ENCODE measurements at regions not wholly inside any gene's neighbourhood (a gene's known extent, or its start where the extent isn't known, plus 50 kb on each side); places are given as distances from the start of the nearest gene placed in this dataset.
A peak's percentile ranks its signal among the peaks of the same experiment; 100 is the strongest.

DNA sequence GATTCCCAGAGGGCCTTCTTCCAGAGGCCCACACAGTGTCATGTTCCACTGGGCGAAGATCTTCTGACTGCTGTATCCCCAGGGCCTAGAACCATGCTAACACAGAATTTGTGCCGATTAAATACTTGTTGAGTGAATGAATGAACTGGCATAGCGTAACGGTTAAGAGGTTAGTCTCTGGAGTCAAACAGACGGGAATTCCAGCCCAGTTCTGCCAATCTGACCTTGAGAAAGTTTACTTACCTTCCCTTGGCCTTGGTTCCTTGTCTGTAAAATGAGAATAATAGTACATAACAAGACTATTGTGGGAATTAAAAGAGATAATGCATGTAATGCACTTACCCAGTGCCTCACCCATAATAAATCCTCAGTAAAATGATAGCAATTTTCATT, 58.3 kb upstream of the PLAC1 start (continued):
- TF ChIP-seq SP3 (tag by site-specific recombination; IDR thresholded peaks at IDR 0.05) (no peak), ZNF514 (tag by site-specific recombination; IDR thresholded peaks at IDR 0.05) (no peak), ZNF416 (tag by site-specific recombination; IDR thresholded peaks at IDR 0.05) (no peak), ZBTB1 (tag by site-specific recombination; IDR thresholded peaks at IDR 0.05) (no peak), ZNF433 (tag by site-specific recombination; IDR thresholded peaks at IDR 0.05; ENCODE audit: low read depth) (no peak)
- TF ChIP-seq, protein P1, sequence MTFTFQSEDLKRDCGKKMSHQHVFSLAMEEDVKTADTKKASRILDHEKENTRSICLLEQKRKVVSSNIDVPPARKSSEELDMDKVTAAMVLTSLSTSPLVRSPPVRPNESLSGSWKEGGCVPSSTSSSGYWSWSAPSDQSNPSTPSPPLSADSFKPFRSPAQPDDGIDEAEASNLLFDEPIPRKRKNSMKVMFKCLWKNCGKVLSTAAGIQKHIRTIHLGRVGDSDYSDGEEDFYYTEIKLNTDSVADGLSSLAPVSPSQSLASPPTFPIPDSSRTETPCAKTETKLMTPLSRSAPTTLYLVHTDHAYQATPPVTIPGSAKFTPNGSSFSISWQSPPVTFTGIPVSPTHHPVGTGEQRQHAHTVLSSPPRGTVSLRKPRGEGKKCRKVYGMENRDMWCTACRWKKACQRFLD (tag by site-specific recombination; IDR thresholded peaks at IDR 0.05): no peak

DNA sequence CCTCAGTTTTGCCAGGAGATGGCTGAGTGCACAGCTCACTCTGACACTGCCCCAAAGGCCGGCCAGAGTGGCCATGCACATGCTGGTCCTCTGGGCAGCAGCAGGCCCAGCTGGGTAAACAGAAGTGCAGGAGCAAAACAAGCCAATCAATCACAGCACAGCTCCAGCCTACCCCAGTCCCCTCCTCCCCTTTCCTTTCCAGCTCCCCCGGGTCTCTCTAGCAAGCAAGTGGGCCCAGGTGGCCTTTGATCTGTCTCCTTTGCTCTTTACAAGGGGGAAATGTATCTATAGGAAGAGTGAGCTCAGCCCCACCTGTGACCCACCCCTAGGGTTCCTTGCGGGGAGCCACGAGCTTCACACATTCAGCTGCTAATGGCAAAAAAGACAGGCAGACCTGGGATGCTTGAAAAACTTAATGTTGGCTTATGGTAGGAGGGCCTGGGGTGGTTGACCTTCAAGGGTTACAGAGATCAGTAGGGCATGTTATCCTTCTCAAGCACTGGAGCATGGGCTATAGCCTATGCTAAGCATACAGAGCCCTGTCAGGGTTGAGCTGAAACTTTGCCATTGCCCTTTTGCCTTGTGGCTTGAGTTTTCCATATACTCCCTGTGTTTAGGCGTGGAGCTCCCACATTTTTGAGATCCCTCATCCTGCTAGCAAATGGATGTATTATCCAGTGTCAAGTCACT, 57.8 kb upstream of the PLAC1 start:
- Histone ChIP-seq H3K4me3 (ENCODE audit: low read depth, low read length) (no peak overlapping the region), H3K4me1 (ENCODE audit: control insufficient read depth, insufficient read depth, low read length) (no peaks in the 10 kb centered on the region), H3K9me3 (ENCODE audit: control insufficient read depth, insufficient read depth, low read depth, low read length) (no peaks in the 10 kb centered on the region), H3K27ac (ENCODE audit: extremely low read depth, low read depth, low read length) (no peak overlapping the region), H3K36me3 (ENCODE audit: control insufficient read depth in 2 of 2, insufficient read depth in 1 of 2, low read length in 2 of 2) (no peaks in the 10 kb centered on the region)
- no peak for TF ChIP-seq MYNN (tag by site-specific recombination; IDR thresholded peaks at IDR 0.05; ENCODE audit: borderline replicate concordance)
- TF ChIP-seq ZIC2 (tag by site-specific recombination; IDR thresholded peaks at IDR 0.05): peak; percentile 72
- ChIA-PET POLR2A (interaction anchor here (0.5 to 0.6 kb wide), 2 partner anchors 31 to 179 kb away, joined by 3 to 4 read pairs; no protein-coding TSS in a partner anchor), CTCF (interaction anchor here (0.7 to 1.5 kb wide), 3 partner anchors 24 to 195 kb away, joined by 3 to 5 read pairs (median 4); no protein-coding TSS in a partner anchor)

DNA sequence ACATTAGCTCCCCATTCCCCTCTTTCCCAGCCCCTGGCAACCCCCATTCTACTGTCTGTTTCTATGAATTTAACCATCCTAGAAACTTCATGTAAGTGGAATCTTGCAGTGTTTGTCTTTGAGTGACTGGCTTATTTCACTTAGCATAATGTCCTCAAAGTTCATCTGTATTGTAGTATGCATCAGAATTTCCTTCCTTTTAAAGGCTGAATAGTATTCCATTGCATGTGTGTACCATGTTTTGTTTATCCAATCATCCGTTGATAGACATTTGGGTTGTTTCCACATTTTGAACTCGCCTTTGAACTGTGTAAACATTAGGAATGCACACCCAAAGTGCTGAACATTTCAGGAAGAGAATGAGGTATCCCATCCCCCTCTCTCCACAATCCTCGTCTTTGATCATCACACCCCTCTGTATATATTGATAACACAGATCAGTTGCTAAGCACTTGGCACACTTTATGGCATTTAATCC, 56.4 kb upstream of the PLAC1 start:
- POLR2A ChIA-PET: no interaction called here
- no peaks in the 10 kb centered on the region for H3K4me1 ChIP-seq (ENCODE audit: control insufficient read depth, insufficient read depth, low read length)
- TF ChIP-seq TRIM28 (IDR thresholded peaks at IDR 0.05; ENCODE audit: borderline replicate concordance, low read length) (0 out of 2 replicates have a peak, but pooled peaks have one; percentile 23), ZNF76 (tag by site-specific recombination; IDR thresholded peaks at IDR 0.05; ENCODE audit: borderline replicate concordance, low read depth) (no peak), ZBTB21 (tag by site-specific recombination; IDR thresholded peaks at IDR 0.05) (no peak), ZFP69B (tag by site-specific recombination; IDR thresholded peaks at IDR 0.05) (no peak), ZBTB20 (tag by site-specific recombination; IDR thresholded peaks at IDR 0.05) (no peak), ZNF341 (tag by site-specific recombination; IDR thresholded peaks at IDR 0.05; ENCODE audit: low read depth) (no peak), EGR2 (tag by site-specific recombination; IDR thresholded peaks at IDR 0.05; ENCODE audit: low read depth) (no peak), ZBTB17 (tag by site-specific recombination; IDR thresholded peaks at IDR 0.05) (no peak), ZNF146 (tag by site-specific recombination; IDR thresholded peaks at IDR 0.05) (peak; percentile 95), ZNF423 (tag by site-specific recombination; IDR thresholded peaks at IDR 0.05) (no peak), ZNF114 (tag by site-specific recombination; IDR thresholded peaks at IDR 0.05) (no peak), ZNF350 (tag by site-specific recombination; IDR thresholded peaks at IDR 0.05) (no peak)
- TF ChIP-seq, protein P2, sequence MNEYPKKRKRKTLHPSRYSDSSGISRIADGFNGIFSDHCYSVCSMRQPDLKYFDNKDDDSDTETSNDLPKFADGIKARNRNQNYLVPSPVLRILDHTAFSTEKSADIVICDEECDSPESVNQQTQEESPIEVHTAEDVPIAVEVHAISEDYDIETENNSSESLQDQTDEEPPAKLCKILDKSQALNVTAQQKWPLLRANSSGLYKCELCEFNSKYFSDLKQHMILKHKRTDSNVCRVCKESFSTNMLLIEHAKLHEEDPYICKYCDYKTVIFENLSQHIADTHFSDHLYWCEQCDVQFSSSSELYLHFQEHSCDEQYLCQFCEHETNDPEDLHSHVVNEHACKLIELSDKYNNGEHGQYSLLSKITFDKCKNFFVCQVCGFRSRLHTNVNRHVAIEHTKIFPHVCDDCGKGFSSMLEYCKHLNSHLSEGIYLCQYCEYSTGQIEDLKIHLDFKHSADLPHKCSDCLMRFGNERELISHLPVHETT (tag by site-specific recombination; IDR thresholded peaks at IDR 0.05): no peak
- TF ChIP-seq, protein P3, sequence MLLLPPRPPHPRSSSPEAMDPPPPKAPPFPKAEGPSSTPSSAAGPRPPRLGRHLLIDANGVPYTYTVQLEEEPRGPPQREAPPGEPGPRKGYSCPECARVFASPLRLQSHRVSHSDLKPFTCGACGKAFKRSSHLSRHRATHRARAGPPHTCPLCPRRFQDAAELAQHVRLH (tag by site-specific recombination; IDR thresholded peaks at IDR 0.05): peak; percentile 14; the same call in 1 of the 2 replicates

More for the DNA sequence above, 56.4 kb upstream of the PLAC1 start:
- no peak overlapping the region for H3K4me3 ChIP-seq (ENCODE audit: low read depth, low read length)
- no peaks in the 10 kb centered on the region for H3K36me3 ChIP-seq (ENCODE audit: control insufficient read depth in 2 of 2, insufficient read depth in 1 of 2, low read length in 2 of 2)
- no peak overlapping the region for H3K27ac ChIP-seq (ENCODE audit: extremely low read depth, low read depth, low read length)
- no peaks in the 10 kb centered on the region for H3K9me3 ChIP-seq (ENCODE audit: control insufficient read depth, insufficient read depth, low read depth, low read length)
- CTCF ChIA-PET: interaction anchor here (1.5 kb wide), 1 partner anchor 194 kb away, joined by 5 read pairs; no protein-coding TSS in a partner anchor
